Upper lobe of left lung (tissue), 4 donors: ENCODE measurements at regions not wholly inside any gene's neighbourhood (a gene's known extent, or its start where the extent isn't known, plus 50 kb on each side); places are given as distances from the start of the nearest gene placed in this dataset.

Experiments used
- CTCF ChIP-seq, 6 experiments: fragments of 450-650 bp in 4 of 6; fragments of 200-600 bp in 2 of 6; sonication (generic) in 2 of 6; IDR thresholded peaks; one replicate each; pipeline ENCODE4 v1.5.1; 2016 to 2019; ENCODE audit warnings: antibody characterized with exemption in 6 of 6
- POLR2A ChIP-seq, 4 donors: fragments of 450-650 bp; IDR thresholded peaks; one replicate each; pipeline ENCODE4 v1.5.1; 2016 to 2017; ENCODE audit warnings: antibody characterized with exemption in 4 of 4, mild to moderate bottlenecking in 2 of 4

GRCh38 chr20:22940350-22940749 lies 94.8 kb upstream of the SSTR4 start:
- TF ChIP-seq CTCF (IDR thresholded peaks at IDR 0.05) (no peak), POLR2A (IDR thresholded peaks at IDR 0.05) (no peak)
